ENCODE measurements at regions not wholly inside any gene's neighbourhood (a gene's known extent, or its start where the extent isn't known, plus 50 kb on each side); places are given as distances from the start of the nearest gene placed in this dataset.

DNA sequence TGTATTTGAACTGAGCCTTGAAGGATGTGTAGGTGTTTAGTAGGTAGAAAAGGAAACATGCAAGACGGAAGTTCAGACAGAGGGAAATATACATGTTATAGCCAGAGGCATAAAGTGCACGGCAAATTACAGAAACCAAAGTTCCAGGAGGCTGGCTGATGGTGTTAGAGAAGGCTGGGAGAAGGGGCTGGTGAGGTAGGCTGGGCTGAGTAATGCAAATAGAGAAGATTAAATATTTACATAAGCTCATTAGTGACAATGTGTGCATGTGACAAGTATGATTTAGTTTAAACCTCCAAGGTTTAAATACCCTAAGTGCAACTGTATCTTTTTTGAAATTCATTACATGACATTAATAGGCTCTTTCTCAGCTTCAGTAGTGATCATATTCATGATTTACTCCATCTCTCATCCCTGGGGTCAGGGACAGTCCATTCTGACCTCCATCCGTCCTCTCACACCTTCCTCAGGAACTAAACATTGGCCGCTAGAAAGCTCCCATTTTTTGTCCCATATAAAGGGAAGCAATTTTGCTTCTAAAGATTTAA lies 399.8 kb upstream of the SALL1 start:
- ChIA-PET CTCF (no interaction called here), POLR2A (no interaction called here)
- DNase-seq, result no peak
- no peak overlapping the region for H3K4me3 ChIP-seq (ENCODE audit: control insufficient read depth in 1 of 7, extremely low read depth in 1 of 7, insufficient read depth in 4 of 7, low read depth in 2 of 7, low read length in 6 of 7)
- H3K27me3 ChIP-seq (replicated peaks in 2 of 5; ENCODE audit: control insufficient read depth in 4 of 5, insufficient read depth in 5 of 5, low read length in 4 of 5), result peaks cover 0 to 2% (median 0%) of the 10 kb centered on the region in 5 experiments
- H3K27ac ChIP-seq (ENCODE audit: insufficient read depth in 1 of 2, low read depth in 1 of 2, low read length in 2 of 2, poor library complexity in 1 of 2, severe bottlenecking in 2 of 2), result no peak overlapping the region
- H3K36me3 ChIP-seq (ENCODE audit: control insufficient read depth in 4 of 4, insufficient read depth in 4 of 4, low read length in 3 of 4), result no peaks in the 10 kb centered on the region
- H3K4me1 ChIP-seq (ENCODE audit: control extremely low read depth in 1 of 4, control insufficient read depth in 4 of 4, insufficient read depth in 4 of 4, low read length in 3 of 4), result no peaks in the 10 kb centered on the region
- WGBS (ENCODE audit: insufficient coverage), result 69% methylated on average over 3 of the region's 4 CpGs
- H3K9me3 ChIP-seq (ENCODE audit: control extremely low read depth in 1 of 5, control insufficient read depth in 4 of 5, insufficient read depth in 2 of 5, low read depth in 1 of 5, low read length in 4 of 5), result no peaks in the 10 kb centered on the region

DNA sequence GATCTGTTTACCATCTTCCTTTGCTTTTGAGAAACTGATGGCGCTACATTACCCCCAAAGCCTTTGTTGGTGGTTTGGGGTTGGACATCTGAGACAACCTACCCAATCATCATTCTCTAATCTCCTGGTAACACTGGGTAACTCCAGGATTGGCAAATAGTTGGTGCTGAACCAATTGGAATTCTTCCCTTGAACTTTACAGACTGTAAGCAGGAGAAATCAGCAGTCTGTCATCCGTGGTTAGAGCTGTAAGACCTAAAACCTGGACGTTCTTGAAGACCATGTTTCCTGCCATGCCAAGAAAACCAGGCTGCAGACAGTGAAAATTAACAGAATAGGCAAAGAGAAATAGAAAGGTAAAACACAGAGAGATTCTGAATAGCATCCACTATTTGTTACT lies 398.8 kb upstream of the SALL1 start:
- Histone ChIP-seq H3K36me3 (ENCODE audit: control insufficient read depth in 4 of 4, insufficient read depth in 4 of 4, low read length in 3 of 4) (no peaks in the 10 kb centered on the region), H3K4me1 (ENCODE audit: control extremely low read depth in 1 of 4, control insufficient read depth in 4 of 4, insufficient read depth in 4 of 4, low read length in 3 of 4) (no peaks in the 10 kb centered on the region), H3K27me3 (replicated peaks in 2 of 5; ENCODE audit: control insufficient read depth in 4 of 5, insufficient read depth in 5 of 5, low read length in 4 of 5) (peaks cover 0 to 2% (median 0%) of the 10 kb centered on the region in 5 experiments), H3K9me3 (ENCODE audit: control extremely low read depth in 1 of 5, control insufficient read depth in 4 of 5, insufficient read depth in 2 of 5, low read depth in 1 of 5, low read length in 4 of 5) (no peaks in the 10 kb centered on the region), H3K27ac (ENCODE audit: insufficient read depth in 1 of 2, low read depth in 1 of 2, low read length in 2 of 2, poor library complexity in 1 of 2, severe bottlenecking in 2 of 2) (no peak overlapping the region), H3K4me3 (ENCODE audit: control insufficient read depth in 1 of 7, extremely low read depth in 1 of 7, insufficient read depth in 4 of 7, low read depth in 2 of 7, low read length in 6 of 7) (no peak overlapping the region)
- 46% methylated on average over 2 of the region's 3 CpGs for WGBS (ENCODE audit: insufficient coverage)
- CTCF ChIA-PET, result no interaction called here
- POLR2A ChIA-PET, result no interaction called here
- no peak for DNase-seq

DNA sequence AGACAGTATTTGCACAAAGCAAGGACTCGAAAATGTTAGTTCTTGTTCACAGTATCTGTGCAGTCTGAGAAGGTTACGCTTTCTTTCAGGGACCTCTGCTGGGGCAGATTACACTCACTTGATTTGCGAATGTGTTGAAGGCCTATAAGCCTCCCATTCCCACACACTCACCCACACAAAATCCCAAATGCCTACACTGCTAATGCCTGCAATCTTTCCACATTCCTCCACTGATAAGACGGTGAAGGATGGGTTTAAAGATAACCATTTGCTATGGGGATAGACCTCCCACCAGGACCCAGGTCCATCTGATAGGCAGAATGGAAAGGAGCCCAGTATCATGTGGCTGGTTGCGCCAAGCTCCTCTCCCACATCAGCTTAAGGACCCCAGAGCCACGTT lies 394.9 kb upstream of the SALL1 start:
- Histone ChIP-seq H3K9me3 (ENCODE audit: control extremely low read depth in 1 of 5, control insufficient read depth in 4 of 5, insufficient read depth in 2 of 5, low read depth in 1 of 5, low read length in 4 of 5) (no peaks in the 10 kb centered on the region), H3K4me3 (ENCODE audit: control insufficient read depth in 1 of 7, extremely low read depth in 1 of 7, insufficient read depth in 4 of 7, low read depth in 2 of 7, low read length in 6 of 7) (no peak overlapping the region), H3K36me3 (ENCODE audit: control insufficient read depth in 4 of 4, insufficient read depth in 4 of 4, low read length in 3 of 4) (no peaks in the 10 kb centered on the region), H3K27me3 (replicated peaks in 2 of 5; ENCODE audit: control insufficient read depth in 4 of 5, insufficient read depth in 5 of 5, low read length in 4 of 5) (peaks cover 0 to 2% (median 0%) of the 10 kb centered on the region in 5 experiments), H3K4me1 (ENCODE audit: control extremely low read depth in 1 of 4, control insufficient read depth in 4 of 4, insufficient read depth in 4 of 4, low read length in 3 of 4) (no peaks in the 10 kb centered on the region), H3K27ac (ENCODE audit: insufficient read depth in 1 of 2, low read depth in 1 of 2, low read length in 2 of 2, poor library complexity in 1 of 2, severe bottlenecking in 2 of 2) (no peak overlapping the region)
- ChIA-PET POLR2A (no interaction called here), CTCF (no interaction called here)
- 85% methylated on average over 5 of the region's 6 CpGs for WGBS (ENCODE audit: insufficient coverage)
- DNase-seq, result no peak

DNA sequence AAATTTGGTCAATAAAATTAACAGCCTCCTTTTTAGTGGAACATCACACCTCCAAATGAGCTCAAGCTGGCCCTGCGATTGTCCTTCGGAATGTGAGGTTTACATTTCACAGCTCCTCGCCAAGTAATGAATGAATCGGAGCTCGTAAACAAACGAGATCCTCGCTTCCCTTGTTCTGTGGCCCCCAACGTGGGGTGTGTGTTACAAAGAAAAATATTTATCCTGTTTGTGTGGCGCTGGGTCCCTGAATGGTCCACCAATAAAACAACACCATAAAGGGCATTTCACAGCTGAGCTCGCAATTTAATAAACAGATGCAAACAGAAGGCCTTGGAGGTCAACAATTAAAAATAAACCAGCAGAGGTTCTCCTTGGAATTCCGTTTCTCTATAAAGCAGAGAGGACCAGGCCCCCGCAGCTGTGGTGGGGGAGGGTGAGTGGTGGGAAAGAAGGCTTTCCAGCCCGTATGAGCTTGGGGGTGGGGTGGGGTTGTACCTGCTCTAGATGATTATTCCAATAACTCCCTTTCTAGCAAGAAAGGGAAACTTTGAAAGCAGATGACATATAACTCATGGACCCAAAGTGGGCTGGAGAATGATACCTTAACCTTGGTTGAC lies 393.9 kb upstream of the SALL1 start:
- Histone ChIP-seq H3K36me3 (ENCODE audit: control insufficient read depth in 4 of 4, insufficient read depth in 4 of 4, low read length in 3 of 4) (no peaks in the 10 kb centered on the region), H3K4me3 (ENCODE audit: control insufficient read depth in 1 of 7, extremely low read depth in 1 of 7, insufficient read depth in 4 of 7, low read depth in 2 of 7, low read length in 6 of 7) (no peak overlapping the region), H3K9me3 (ENCODE audit: control extremely low read depth in 1 of 5, control insufficient read depth in 4 of 5, insufficient read depth in 2 of 5, low read depth in 1 of 5, low read length in 4 of 5) (no peaks in the 10 kb centered on the region), H3K27me3 (replicated peaks in 2 of 5; ENCODE audit: control insufficient read depth in 4 of 5, insufficient read depth in 5 of 5, low read length in 4 of 5) (peaks cover 0 to 2% (median 0%) of the 10 kb centered on the region in 5 experiments), H3K27ac (ENCODE audit: insufficient read depth in 1 of 2, low read depth in 1 of 2, low read length in 2 of 2, poor library complexity in 1 of 2, severe bottlenecking in 2 of 2) (no peak overlapping the region), H3K4me1 (ENCODE audit: control extremely low read depth in 1 of 4, control insufficient read depth in 4 of 4, insufficient read depth in 4 of 4, low read length in 3 of 4) (no peaks in the 10 kb centered on the region)
- ChIA-PET POLR2A (no interaction called here), CTCF (interaction anchor here (0.6 kb wide), 1 partner anchor 1130 kb away, joined by 3 read pairs; no protein-coding TSS in a partner anchor)
- DNase-seq, result no peak
- 20% methylated on average over 1 of the region's 13 CpGs for WGBS (ENCODE audit: insufficient coverage)

DNA sequence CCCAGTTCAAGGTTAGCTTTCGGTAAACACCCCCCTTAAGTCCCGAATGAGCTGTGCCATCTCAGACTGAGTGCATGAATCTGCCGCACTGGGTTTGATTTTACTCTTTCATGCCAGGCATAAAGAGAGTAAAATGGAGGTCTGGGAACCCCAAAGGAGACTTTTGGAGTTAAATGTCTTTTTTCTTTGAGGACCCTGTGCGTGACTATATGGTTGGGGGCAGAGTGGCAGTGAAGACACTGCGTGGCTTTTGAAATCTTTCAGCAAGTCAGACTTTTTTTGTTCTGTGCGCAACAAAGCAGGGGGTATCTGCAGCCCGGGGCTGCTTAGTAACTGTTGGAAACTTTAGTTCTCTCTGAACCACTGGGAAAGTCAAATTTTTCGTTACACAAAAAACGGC lies 392.9 kb upstream of the SALL1 start:
- ChIA-PET POLR2A (no interaction called here), CTCF (no interaction called here)
- 83% methylated on average over 8 of the region's 9 CpGs for WGBS (ENCODE audit: insufficient coverage)
- DNase-seq, result no peak
- H3K4me3 ChIP-seq (ENCODE audit: control insufficient read depth in 1 of 7, extremely low read depth in 1 of 7, insufficient read depth in 4 of 7, low read depth in 2 of 7, low read length in 6 of 7), result no peak overlapping the region
- H3K27ac ChIP-seq (ENCODE audit: insufficient read depth in 1 of 2, low read depth in 1 of 2, low read length in 2 of 2, poor library complexity in 1 of 2, severe bottlenecking in 2 of 2), result no peak overlapping the region
- no peaks in the 10 kb centered on the region for H3K36me3 ChIP-seq (ENCODE audit: control insufficient read depth in 4 of 4, insufficient read depth in 4 of 4, low read length in 3 of 4)
- H3K27me3 ChIP-seq (replicated peaks in 2 of 5; ENCODE audit: control insufficient read depth in 4 of 5, insufficient read depth in 5 of 5, low read length in 4 of 5), result no peaks in the 10 kb centered on the region
- no peaks in the 10 kb centered on the region for H3K4me1 ChIP-seq (ENCODE audit: control extremely low read depth in 1 of 4, control insufficient read depth in 4 of 4, insufficient read depth in 4 of 4, low read length in 3 of 4)
- no peaks in the 10 kb centered on the region for H3K9me3 ChIP-seq (ENCODE audit: control extremely low read depth in 1 of 5, control insufficient read depth in 4 of 5, insufficient read depth in 2 of 5, low read depth in 1 of 5, low read length in 4 of 5)

DNA sequence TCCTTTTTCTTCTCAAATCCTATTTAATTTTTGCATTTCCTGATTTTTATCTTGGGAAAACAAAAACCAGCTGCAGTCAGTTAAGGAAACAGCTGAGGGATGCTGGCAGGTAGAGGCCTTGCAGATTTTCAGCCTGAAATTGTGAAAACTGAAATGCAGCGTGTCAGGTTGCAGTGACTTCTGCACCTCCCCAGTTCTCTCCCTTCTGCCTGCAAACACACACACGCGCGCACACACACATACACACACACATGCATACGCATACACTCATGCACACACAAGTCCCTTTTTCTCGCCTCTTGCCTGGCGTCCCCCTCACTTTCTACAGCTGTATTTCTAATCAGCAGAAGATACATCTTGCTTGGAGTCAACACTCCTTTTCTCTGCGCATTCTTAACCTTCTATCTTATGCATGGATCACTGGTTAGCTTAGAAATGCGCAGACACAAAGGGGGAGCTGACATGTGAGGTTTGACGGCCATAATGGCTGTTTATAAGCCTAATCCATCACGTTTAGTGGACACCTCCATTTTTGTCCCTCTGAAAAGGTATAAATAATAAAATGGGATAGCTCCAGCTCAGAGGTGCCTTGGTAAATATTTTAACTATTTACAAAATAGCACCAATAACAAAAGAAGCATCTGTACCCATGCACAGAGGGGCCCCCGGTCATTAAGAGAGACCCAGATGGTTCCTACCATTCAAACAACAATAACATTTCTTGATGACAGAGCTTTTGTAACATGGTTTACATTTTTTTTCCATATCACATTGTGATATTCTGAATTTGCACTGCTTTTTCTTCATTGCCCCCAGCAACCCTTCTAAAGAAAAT lies 392.1 kb upstream of the SALL1 start:
- H3K9me3 ChIP-seq (ENCODE audit: control extremely low read depth in 1 of 5, control insufficient read depth in 4 of 5, insufficient read depth in 2 of 5, low read depth in 1 of 5, low read length in 4 of 5), result no peaks in the 10 kb centered on the region
- no peak overlapping the region for H3K27ac ChIP-seq (ENCODE audit: insufficient read depth in 1 of 2, low read depth in 1 of 2, low read length in 2 of 2, poor library complexity in 1 of 2, severe bottlenecking in 2 of 2)
- no peak for DNase-seq
- H3K4me3 ChIP-seq (ENCODE audit: control insufficient read depth in 1 of 7, extremely low read depth in 1 of 7, insufficient read depth in 4 of 7, low read depth in 2 of 7, low read length in 6 of 7), result no peak overlapping the region
- POLR2A ChIA-PET, result no interaction called here
- CTCF ChIA-PET, result no interaction called here
- 67% methylated on average over 8 of the region's 12 CpGs for WGBS (ENCODE audit: insufficient coverage)
- no peaks in the 10 kb centered on the region for H3K36me3 ChIP-seq (ENCODE audit: control insufficient read depth in 4 of 4, insufficient read depth in 4 of 4, low read length in 3 of 4)
- H3K27me3 ChIP-seq (replicated peaks in 2 of 5; ENCODE audit: control insufficient read depth in 4 of 5, insufficient read depth in 5 of 5, low read length in 4 of 5), result no peaks in the 10 kb centered on the region
- H3K4me1 ChIP-seq (ENCODE audit: control extremely low read depth in 1 of 4, control insufficient read depth in 4 of 4, insufficient read depth in 4 of 4, low read length in 3 of 4), result no peaks in the 10 kb centered on the region

DNA sequence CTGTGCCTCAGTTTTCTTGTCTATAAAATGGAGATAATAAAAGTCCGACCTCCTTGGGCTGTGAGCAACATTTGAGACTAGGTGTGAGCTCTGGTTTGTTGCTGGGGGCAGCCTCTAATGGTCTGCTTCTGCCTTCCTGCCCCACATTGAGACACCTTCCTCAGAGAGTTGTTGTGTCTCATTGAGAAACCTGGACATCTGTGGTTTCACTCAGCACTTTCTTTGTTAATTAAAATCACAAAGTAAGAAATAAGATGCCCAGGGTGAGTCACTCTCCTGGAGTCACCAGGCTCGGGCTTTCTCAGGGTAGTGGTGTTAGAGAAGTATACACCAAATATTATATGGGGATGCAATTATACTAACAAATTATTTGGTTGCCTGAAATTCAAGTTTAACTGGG lies 389.2 kb upstream of the SALL1 start:
- Histone ChIP-seq H3K4me1 (ENCODE audit: control extremely low read depth in 1 of 4, control insufficient read depth in 4 of 4, insufficient read depth in 4 of 4, low read length in 3 of 4) (no peaks in the 10 kb centered on the region), H3K4me3 (ENCODE audit: control insufficient read depth in 1 of 7, extremely low read depth in 1 of 7, insufficient read depth in 4 of 7, low read depth in 2 of 7, low read length in 6 of 7) (no peak overlapping the region), H3K36me3 (ENCODE audit: control insufficient read depth in 4 of 4, insufficient read depth in 4 of 4, low read length in 3 of 4) (no peaks in the 10 kb centered on the region), H3K27me3 (replicated peaks in 2 of 5; ENCODE audit: control insufficient read depth in 4 of 5, insufficient read depth in 5 of 5, low read length in 4 of 5) (no peaks in the 10 kb centered on the region), H3K9me3 (ENCODE audit: control extremely low read depth in 1 of 5, control insufficient read depth in 4 of 5, insufficient read depth in 2 of 5, low read depth in 1 of 5, low read length in 4 of 5) (no peaks in the 10 kb centered on the region), H3K27ac (ENCODE audit: insufficient read depth in 1 of 2, low read depth in 1 of 2, low read length in 2 of 2, poor library complexity in 1 of 2, severe bottlenecking in 2 of 2) (no peak overlapping the region)
- ChIA-PET POLR2A (no interaction called here), CTCF (no interaction called here)
- WGBS (ENCODE audit: insufficient coverage), result no CpG with 5 or more reads among the region's 2 CpGs
- no peak for DNase-seq

Data from common myeloid progenitor, CD34-positive (primary cell).